Loucy (cell line): ENCODE measurements at regions not wholly inside any gene's neighbourhood (a gene's known extent, or its start where the extent isn't known, plus 50 kb on each side); places are given as distances from the start of the nearest gene placed in this dataset.

Experiments used
- H2AFZ ChIP-seq: fragments of 200-600 bp; sonication (generic); 2 replicates; pipeline ENCODE4 v1.6.0; 2016; ENCODE audit warnings: antibody characterized with exemption, mild to moderate bottlenecking, low read length, moderate library complexity
- H3F3A ChIP-seq: fragments of 200-600 bp; 2 replicates; pipeline ENCODE4 v1.6.0; 2016; ENCODE audit warnings: antibody characterized with exemption, low read depth, mild to moderate bottlenecking
- H3K27me3 ChIP-seq: fragments of 200-600 bp; sonication (generic); 2 replicates; pipeline ENCODE4 v1.6.1; 2014; ENCODE audit warnings: low read length, mild to moderate bottlenecking; ENCODE audit not compliant: insufficient read depth, poor library complexity, severe bottlenecking
- H3K36me3 ChIP-seq: fragments of 200-600 bp; sonication (generic); 2 replicates; pipeline ENCODE4 v1.6.1; 2016; ENCODE audit warnings: low read length; ENCODE audit not compliant: insufficient read depth
- H3K4me1 ChIP-seq: fragments of 200-600 bp; sonication (generic); 2 replicates; pipeline ENCODE4 v1.5.1; 2014; ENCODE audit warnings: low read length, mild to moderate bottlenecking; ENCODE audit not compliant: insufficient read depth, poor library complexity, severe bottlenecking
- H3K4me2 ChIP-seq: fragments of 200-600 bp; sonication (generic); 2 replicates; pipeline ENCODE4 v1.6.0; 2014; ENCODE audit warnings: antibody characterized with exemption, low read length, low read depth, mild to moderate bottlenecking; ENCODE audit not compliant: poor library complexity, severe bottlenecking
- H3K4me3 ChIP-seq: fragments of 200-600 bp; sonication (generic); 2 replicates; pipeline ENCODE4 v1.5.1; 2014; ENCODE audit warnings: low read length, mild to moderate bottlenecking, mixed read lengths; ENCODE audit not compliant: poor library complexity, severe bottlenecking
- H3K79me2 ChIP-seq: fragments of 200-600 bp; sonication (generic); 2 replicates; pipeline ENCODE4 v1.6.1; 2014; ENCODE audit warnings: low read length; ENCODE audit not compliant: insufficient read depth
- H3K9ac ChIP-seq: fragments of 200-600 bp; sonication (generic); 2 replicates; pipeline ENCODE4 v1.6.0; 2014; ENCODE audit warnings: mild to moderate bottlenecking, low read depth, low read length, moderate library complexity; ENCODE audit not compliant: poor library complexity, severe bottlenecking
- H3K9me2 ChIP-seq: fragments of 200-600 bp; sonication (generic); replicated peaks from 2 replicates; pipeline ENCODE4 v1.6.1; 2016; ENCODE audit warnings: low read depth, low read length, mixed read lengths
- H3K9me3 ChIP-seq: fragments of 200-600 bp; sonication (generic); 2 replicates; pipeline ENCODE4 v1.6.1; 2014; ENCODE audit warnings: mild to moderate bottlenecking, antibody characterized with exemption, low read length, low read depth; ENCODE audit not compliant: insufficient read depth
- H4K20me1 ChIP-seq: fragments of 200-600 bp; sonication (generic); 2 replicates; pipeline ENCODE4 v1.6.0; 2014; ENCODE audit warnings: antibody characterized with exemption, low read length, mild to moderate bottlenecking; ENCODE audit not compliant: insufficient read depth, poor library complexity, severe bottlenecking
- EZH2phosphoT487 ChIP-seq: fragments of 200-600 bp; IDR thresholded peaks from 2 replicates; pipeline ENCODE4 v1.6.1; 2018; ENCODE audit warnings: antibody characterized with exemption, mild to moderate bottlenecking, moderate library complexity, borderline replicate concordance
- TF ChIP-seq, protein P1 (sequence below): fragments of 200-600 bp; sonication (generic); conservative IDR thresholded peaks from 2 replicates; pipeline ENCODE4 v1.5.1; 2014; ENCODE audit warnings: mild to moderate bottlenecking, antibody characterized with exemption, low read length

DNA sequence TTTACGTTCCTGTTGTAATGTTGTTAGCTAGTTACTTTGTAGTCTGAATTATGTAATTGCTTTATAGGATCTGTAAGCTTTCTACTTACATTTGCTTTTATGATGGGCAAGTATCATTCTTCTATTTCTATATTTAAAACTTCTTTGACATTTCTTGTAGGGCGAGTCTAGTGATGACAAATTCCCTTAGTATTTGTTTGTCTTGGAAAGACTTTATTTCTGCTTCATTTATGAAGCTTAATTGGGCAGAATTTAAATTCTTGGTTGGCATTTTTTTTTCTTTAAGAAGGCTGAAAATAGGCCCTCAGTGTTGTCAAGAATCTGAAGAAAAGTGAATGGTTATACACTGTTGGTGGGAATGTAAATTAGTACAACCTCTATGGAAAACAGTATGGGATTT is 506.3 kb downstream of the TENT5A start:
- no peaks in the 10 kb centered on the region for H3K9me3 ChIP-seq
- no peaks in the 10 kb centered on the region for H3K27me3 ChIP-seq
- no peaks in the 10 kb centered on the region for H3F3A ChIP-seq
- H3K9ac ChIP-seq: no peak overlapping the region
- no peak overlapping the region for H3K4me3 ChIP-seq
- H3K79me2 ChIP-seq: no peaks in the 10 kb centered on the region
- H4K20me1 ChIP-seq: no peaks in the 10 kb centered on the region
- no peaks in the 10 kb centered on the region for H3K4me1 ChIP-seq
- H3K9me2 ChIP-seq: no peaks in the 10 kb centered on the region
- H2AFZ ChIP-seq: no peak overlapping the region
- H3K36me3 ChIP-seq: no peaks in the 10 kb centered on the region
- TF ChIP-seq, protein P1, sequence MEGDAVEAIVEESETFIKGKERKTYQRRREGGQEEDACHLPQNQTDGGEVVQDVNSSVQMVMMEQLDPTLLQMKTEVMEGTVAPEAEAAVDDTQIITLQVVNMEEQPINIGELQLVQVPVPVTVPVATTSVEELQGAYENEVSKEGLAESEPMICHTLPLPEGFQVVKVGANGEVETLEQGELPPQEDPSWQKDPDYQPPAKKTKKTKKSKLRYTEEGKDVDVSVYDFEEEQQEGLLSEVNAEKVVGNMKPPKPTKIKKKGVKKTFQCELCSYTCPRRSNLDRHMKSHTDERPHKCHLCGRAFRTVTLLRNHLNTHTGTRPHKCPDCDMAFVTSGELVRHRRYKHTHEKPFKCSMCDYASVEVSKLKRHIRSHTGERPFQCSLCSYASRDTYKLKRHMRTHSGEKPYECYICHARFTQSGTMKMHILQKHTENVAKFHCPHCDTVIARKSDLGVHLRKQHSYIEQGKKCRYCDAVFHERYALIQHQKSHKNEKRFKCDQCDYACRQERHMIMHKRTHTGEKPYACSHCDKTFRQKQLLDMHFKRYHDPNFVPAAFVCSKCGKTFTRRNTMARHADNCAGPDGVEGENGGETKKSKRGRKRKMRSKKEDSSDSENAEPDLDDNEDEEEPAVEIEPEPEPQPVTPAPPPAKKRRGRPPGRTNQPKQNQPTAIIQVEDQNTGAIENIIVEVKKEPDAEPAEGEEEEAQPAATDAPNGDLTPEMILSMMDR: no peak
- TF ChIP-seq EZH2phosphoT487: no peak
- H3K4me2 ChIP-seq: no peak overlapping the region

DNA sequence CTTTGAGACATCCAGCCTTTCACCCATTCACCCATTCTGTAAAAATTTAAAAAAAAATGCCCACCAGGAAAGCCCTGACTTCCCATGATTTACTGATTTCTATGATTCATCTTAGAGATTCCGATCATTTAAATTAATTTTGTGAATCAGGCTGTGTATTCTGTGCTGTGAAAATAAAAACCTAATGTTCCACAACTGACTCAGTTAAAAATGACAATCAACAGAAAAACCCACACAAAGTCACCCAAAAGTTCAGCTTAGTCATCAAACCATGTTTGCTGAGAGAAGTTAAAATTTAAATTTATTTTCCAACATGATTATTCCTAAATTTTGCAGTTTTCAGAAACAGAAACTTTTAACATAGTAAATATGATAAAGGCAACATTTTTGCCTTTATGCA is 509.9 kb downstream of the TENT5A start:
- no peaks in the 10 kb centered on the region for H3F3A ChIP-seq
- H3K4me1 ChIP-seq: no peaks in the 10 kb centered on the region
- H2AFZ ChIP-seq: no peak overlapping the region
- H3K4me2 ChIP-seq: no peak overlapping the region
- no peaks in the 10 kb centered on the region for H3K79me2 ChIP-seq
- TF ChIP-seq, protein P1: no peak
- no peak for TF ChIP-seq EZH2phosphoT487
- no peaks in the 10 kb centered on the region for H3K27me3 ChIP-seq
- H3K36me3 ChIP-seq: no peaks in the 10 kb centered on the region
- no peaks in the 10 kb centered on the region for H3K9me2 ChIP-seq
- no peaks in the 10 kb centered on the region for H4K20me1 ChIP-seq
- no peak overlapping the region for H3K9ac ChIP-seq
- H3K4me3 ChIP-seq: no peak overlapping the region
- H3K9me3 ChIP-seq: no peaks in the 10 kb centered on the region

DNA sequence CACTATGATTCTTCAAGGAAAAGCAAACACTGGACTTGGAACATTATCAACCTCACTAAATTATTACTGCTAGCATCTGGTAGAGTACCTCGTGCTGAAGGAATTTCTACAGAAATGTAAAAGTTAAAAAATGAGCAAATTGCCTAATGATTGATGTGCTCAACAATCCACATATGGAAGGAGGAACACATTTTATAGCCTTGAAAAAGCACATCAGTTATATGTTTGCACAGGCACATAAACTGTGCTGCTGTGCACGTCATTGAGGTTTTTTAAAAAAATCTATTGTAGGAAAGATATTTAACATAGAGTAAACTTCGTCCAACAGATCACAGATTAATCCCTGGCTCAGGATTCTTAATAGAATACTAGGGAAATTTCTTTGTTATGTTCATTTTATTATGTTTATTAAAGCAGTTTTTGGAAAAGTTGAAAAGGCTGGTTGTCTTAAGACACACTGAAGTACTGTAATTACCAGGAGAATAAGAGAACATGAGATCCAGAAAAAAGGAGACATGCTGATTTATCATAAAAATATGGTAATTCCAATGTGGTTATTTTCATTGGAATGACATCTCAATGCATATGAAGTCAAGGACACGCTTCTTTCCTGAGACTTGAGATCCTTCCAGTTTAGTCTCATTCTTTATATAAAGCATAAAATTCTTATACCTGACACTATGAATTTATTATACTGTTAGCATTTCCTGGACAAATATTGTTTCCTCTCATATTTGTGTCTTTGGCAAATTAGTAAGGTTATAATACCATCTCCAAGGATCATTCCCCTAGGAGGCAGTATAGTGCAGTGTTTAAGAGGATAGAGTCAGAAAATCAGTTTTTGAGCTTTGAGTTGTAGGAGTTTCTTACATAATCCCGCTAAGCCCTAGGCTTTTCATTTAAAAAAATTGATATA is 511.1 kb downstream of the TENT5A start:
- TF ChIP-seq, protein P1: peak; percentile 69
- TF ChIP-seq EZH2phosphoT487: no peak
- Histone ChIP-seq H3K79me2 (no peaks in the 10 kb centered on the region), H3K4me3 (no peak overlapping the region), H3K4me2 (no peak overlapping the region), H4K20me1 (no peaks in the 10 kb centered on the region), H3K4me1 (no peaks in the 10 kb centered on the region), H2AFZ (no peak overlapping the region), H3K36me3 (no peaks in the 10 kb centered on the region; the same call in 1 of the 2 replicates), H3K27me3 (no peaks in the 10 kb centered on the region), H3F3A (no peaks in the 10 kb centered on the region), H3K9ac (no peak overlapping the region), H3K9me3 (no peaks in the 10 kb centered on the region), H3K9me2 (no peaks in the 10 kb centered on the region)
